ENCODE measurements at regions not wholly inside any gene's neighbourhood (a gene's known extent, or its start where the extent isn't known, plus 50 kb on each side); places are given as distances from the start of the nearest gene placed in this dataset.

- H3K4me1 ChIP-seq (ENCODE audit: control insufficient read depth in 1 of 2, insufficient read depth in 1 of 2, low read depth in 1 of 2, low read length in 1 of 2), result no peaks in the 10 kb centered on the region
- H3K9me3 ChIP-seq, result no peaks in the 10 kb centered on the region
- no peaks in the 10 kb centered on the region for H3K36me3 ChIP-seq
- TF ChIP-seq, protein P1, sequence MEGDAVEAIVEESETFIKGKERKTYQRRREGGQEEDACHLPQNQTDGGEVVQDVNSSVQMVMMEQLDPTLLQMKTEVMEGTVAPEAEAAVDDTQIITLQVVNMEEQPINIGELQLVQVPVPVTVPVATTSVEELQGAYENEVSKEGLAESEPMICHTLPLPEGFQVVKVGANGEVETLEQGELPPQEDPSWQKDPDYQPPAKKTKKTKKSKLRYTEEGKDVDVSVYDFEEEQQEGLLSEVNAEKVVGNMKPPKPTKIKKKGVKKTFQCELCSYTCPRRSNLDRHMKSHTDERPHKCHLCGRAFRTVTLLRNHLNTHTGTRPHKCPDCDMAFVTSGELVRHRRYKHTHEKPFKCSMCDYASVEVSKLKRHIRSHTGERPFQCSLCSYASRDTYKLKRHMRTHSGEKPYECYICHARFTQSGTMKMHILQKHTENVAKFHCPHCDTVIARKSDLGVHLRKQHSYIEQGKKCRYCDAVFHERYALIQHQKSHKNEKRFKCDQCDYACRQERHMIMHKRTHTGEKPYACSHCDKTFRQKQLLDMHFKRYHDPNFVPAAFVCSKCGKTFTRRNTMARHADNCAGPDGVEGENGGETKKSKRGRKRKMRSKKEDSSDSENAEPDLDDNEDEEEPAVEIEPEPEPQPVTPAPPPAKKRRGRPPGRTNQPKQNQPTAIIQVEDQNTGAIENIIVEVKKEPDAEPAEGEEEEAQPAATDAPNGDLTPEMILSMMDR (IDR thresholded peaks at IDR 0.05), result no peak
- no peaks in the 10 kb centered on the region for H3K27me3 ChIP-seq
- H3K27ac ChIP-seq, result no peak overlapping the region
- H3K4me3 ChIP-seq (ENCODE audit: low read depth in 1 of 2, low read length in 1 of 2), result no peak overlapping the region
These were observed 954.2 kb upstream of the SEMA6D start for GRCh38 chr15:46763091-46763490.

DNA sequence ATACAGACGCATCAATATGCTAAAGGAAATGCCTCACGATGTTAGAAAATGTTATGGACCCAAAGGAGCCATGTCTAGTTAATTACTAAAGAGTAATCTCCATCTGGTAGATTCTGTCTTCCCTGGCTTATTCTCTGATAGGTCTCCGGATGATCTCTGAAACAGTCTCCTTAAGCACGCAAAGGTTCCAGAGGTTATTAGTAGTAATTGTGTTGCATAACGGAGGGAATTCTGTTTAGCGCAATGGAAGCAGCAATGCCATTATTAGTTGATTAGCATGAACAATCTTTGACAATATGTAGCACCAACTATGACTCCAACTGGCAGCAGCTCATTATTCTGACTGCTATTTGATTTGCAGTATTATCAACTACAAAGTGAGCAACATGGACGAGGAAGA is 952.5 kb upstream of the SEMA6D start:
- TF ChIP-seq, protein P1 (IDR thresholded peaks at IDR 0.05), result no peak
- no peaks in the 10 kb centered on the region for H3K4me1 ChIP-seq (ENCODE audit: control insufficient read depth in 1 of 2, insufficient read depth in 1 of 2, low read depth in 1 of 2, low read length in 1 of 2)
- H3K9me3 ChIP-seq, result no peaks in the 10 kb centered on the region

DNA sequence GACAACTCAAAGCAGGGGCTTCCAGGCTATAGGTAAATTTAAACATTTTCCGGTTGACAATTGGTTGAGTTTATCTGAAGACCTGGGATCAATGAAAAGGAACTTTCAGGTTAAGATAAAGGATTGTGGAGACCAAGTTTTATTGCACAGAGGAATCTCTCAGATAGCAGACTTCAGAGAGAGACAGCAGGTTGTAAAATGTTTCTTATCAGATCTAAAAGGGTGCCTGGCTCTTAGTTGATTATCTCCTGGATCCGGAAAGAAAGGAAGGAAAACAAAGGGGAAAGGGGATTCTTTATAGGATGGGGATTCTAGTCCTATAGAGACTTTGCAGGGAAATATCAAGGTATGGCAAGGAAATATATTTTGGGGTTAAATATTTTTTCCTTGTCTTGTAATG is 951.3 kb upstream of the SEMA6D start:
- Histone ChIP-seq H3K27me3 (no peaks in the 10 kb centered on the region), H3K27ac (no peak overlapping the region), H3K9me3 (no peaks in the 10 kb centered on the region), H3K36me3 (no peaks in the 10 kb centered on the region), H3K4me3 (ENCODE audit: low read depth in 1 of 2, low read length in 1 of 2) (no peak overlapping the region), H3K4me1 (ENCODE audit: control insufficient read depth in 1 of 2, insufficient read depth in 1 of 2, low read depth in 1 of 2, low read length in 1 of 2) (no peaks in the 10 kb centered on the region)
- TF ChIP-seq, protein P1 (IDR thresholded peaks at IDR 0.05), result no peak

More for the DNA sequence above, 952.5 kb upstream of the SEMA6D start:
- no peak overlapping the region for H3K27ac ChIP-seq
- H3K4me3 ChIP-seq (ENCODE audit: low read depth in 1 of 2, low read length in 1 of 2), result no peak overlapping the region
- no peaks in the 10 kb centered on the region for H3K27me3 ChIP-seq
- no peaks in the 10 kb centered on the region for H3K36me3 ChIP-seq

DNA sequence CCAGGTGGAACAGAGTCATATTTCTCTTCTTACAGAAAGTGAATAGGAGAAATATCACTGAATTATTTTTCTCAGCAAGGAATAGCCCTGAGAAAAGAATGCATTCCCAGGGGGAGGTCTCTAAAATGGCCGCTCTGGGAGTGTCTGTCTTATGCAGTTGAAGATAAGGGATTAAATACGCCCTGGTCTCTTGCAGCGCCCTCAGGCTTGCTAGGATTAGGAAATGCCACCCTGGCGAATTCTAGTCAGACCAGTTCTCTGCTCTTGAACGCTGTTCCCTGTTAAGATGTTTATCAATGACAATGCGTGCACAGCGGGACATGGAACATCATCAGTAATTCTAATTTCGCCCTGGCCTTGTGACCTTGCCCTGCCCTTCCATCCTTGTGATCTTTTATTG is 949.0 kb upstream of the SEMA6D start:
- TF ChIP-seq, protein P1 (IDR thresholded peaks at IDR 0.05), result no peak
- Histone ChIP-seq H3K4me3 (ENCODE audit: low read depth in 1 of 2, low read length in 1 of 2) (no peak overlapping the region), H3K36me3 (no peaks in the 10 kb centered on the region), H3K9me3 (no peaks in the 10 kb centered on the region), H3K4me1 (ENCODE audit: control insufficient read depth in 1 of 2, insufficient read depth in 1 of 2, low read depth in 1 of 2, low read length in 1 of 2) (no peaks in the 10 kb centered on the region), H3K27ac (no peak overlapping the region), H3K27me3 (no peaks in the 10 kb centered on the region)

GRCh38 chr15:46773016-46773415 is 944.3 kb upstream of the SEMA6D start:
- no peak overlapping the region for H3K4me3 ChIP-seq (ENCODE audit: low read depth in 1 of 2, low read length in 1 of 2)
- no peaks in the 10 kb centered on the region for H3K36me3 ChIP-seq
- TF ChIP-seq, protein P1 (IDR thresholded peaks at IDR 0.05), result no peak
- H3K4me1 ChIP-seq (ENCODE audit: control insufficient read depth in 1 of 2, insufficient read depth in 1 of 2, low read depth in 1 of 2, low read length in 1 of 2), result no peaks in the 10 kb centered on the region
- no peak overlapping the region for H3K27ac ChIP-seq
- no peaks in the 10 kb centered on the region for H3K27me3 ChIP-seq
- H3K9me3 ChIP-seq, result no peaks in the 10 kb centered on the region

- H3K4me3 ChIP-seq (ENCODE audit: low read depth in 1 of 2, low read length in 1 of 2), result no peak overlapping the region
- H3K27me3 ChIP-seq, result no peaks in the 10 kb centered on the region
- H3K36me3 ChIP-seq, result no peaks in the 10 kb centered on the region
- no peaks in the 10 kb centered on the region for H3K9me3 ChIP-seq
- H3K4me1 ChIP-seq (ENCODE audit: control insufficient read depth in 1 of 2, insufficient read depth in 1 of 2, low read depth in 1 of 2, low read length in 1 of 2), result no peaks in the 10 kb centered on the region
- TF ChIP-seq, protein P1 (IDR thresholded peaks at IDR 0.05), result no peak
- no peak overlapping the region for H3K27ac ChIP-seq
These were observed 938.4 kb upstream of the SEMA6D start for GRCh38 chr15:46778876-46779275.

All from neutrophil (primary cell).